Astrocyte of the spinal cord (primary cell): ENCODE measurements at regions not wholly inside any gene's neighbourhood (a gene's known extent, or its start where the extent isn't known, plus 50 kb on each side); places are given as distances from the start of the nearest gene placed in this dataset.

Experiments used
- DNase-seq: peaks from one replicate; pipeline ENCODE4 v3.0.0; 2011; ENCODE audit warnings: low read depth, low spot score
- H3K4me3 ChIP-seq: 2 replicates; pipeline ENCODE4 v1.5.1; 2011; ENCODE audit warnings: low read depth, mild to moderate bottlenecking, low read length, moderate library complexity
- in situ Hi-C: cut with HindIII; loops from 2 replicates; pipeline ENCODE4 v1.10.0; 2017; ENCODE audit warnings: low sequenced_read_pairs
- TF ChIP-seq, protein P1 (sequence below): IDR thresholded peaks from 2 replicates; pipeline ENCODE4 v1.5.1; 2012; ENCODE audit warnings: low read depth, mild to moderate bottlenecking, low read length, inconsistent platforms

DNA sequence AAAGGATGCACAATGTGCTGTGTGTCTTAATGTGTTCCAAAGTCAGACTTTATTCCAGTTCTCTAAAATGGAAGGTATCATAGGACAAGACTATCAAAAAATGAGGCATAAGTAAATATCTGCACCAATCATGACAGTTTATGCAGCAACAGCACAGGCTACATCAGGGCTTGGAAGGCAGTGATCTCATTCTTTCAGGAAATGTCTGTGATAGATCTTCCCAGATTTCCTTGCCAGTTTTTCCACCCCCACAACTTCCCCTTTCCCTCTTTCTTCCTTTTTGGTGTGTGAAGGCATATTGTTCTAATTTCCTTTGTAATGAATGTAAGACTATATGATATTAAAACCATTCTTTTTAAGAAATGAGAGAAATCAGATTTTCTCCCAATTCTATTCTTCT is 326.7 kb downstream of the ATP23 start:
- DNase-seq, result no peak
- TF ChIP-seq, protein P1, sequence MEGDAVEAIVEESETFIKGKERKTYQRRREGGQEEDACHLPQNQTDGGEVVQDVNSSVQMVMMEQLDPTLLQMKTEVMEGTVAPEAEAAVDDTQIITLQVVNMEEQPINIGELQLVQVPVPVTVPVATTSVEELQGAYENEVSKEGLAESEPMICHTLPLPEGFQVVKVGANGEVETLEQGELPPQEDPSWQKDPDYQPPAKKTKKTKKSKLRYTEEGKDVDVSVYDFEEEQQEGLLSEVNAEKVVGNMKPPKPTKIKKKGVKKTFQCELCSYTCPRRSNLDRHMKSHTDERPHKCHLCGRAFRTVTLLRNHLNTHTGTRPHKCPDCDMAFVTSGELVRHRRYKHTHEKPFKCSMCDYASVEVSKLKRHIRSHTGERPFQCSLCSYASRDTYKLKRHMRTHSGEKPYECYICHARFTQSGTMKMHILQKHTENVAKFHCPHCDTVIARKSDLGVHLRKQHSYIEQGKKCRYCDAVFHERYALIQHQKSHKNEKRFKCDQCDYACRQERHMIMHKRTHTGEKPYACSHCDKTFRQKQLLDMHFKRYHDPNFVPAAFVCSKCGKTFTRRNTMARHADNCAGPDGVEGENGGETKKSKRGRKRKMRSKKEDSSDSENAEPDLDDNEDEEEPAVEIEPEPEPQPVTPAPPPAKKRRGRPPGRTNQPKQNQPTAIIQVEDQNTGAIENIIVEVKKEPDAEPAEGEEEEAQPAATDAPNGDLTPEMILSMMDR, result no peak
- H3K4me3 ChIP-seq, result no peak overlapping the region
- in situ Hi-C loops, result no loop called here

DNA sequence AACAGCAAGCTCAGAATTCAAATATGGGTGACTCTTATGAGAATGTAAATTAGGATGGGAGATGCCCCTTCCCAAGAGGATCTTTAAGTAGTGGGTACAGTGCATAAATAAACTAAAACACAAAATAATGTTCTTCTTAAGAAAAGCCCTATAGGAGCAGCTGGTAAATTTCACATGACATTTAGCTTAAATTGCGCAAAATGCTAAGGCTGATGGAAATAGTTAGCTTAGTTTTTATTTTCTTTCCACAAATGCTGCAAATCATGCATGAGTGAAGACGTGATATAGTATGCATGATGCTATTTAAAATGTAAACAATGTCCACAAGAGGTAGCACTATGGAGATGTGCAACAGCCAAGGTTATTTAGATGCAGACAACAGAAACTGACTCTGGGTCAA is 328.1 kb downstream of the ATP23 start:
- no peak for DNase-seq
- in situ Hi-C loops, result no loop called here
- H3K4me3 ChIP-seq, result no peak overlapping the region
- TF ChIP-seq, protein P1, result no peak

DNA sequence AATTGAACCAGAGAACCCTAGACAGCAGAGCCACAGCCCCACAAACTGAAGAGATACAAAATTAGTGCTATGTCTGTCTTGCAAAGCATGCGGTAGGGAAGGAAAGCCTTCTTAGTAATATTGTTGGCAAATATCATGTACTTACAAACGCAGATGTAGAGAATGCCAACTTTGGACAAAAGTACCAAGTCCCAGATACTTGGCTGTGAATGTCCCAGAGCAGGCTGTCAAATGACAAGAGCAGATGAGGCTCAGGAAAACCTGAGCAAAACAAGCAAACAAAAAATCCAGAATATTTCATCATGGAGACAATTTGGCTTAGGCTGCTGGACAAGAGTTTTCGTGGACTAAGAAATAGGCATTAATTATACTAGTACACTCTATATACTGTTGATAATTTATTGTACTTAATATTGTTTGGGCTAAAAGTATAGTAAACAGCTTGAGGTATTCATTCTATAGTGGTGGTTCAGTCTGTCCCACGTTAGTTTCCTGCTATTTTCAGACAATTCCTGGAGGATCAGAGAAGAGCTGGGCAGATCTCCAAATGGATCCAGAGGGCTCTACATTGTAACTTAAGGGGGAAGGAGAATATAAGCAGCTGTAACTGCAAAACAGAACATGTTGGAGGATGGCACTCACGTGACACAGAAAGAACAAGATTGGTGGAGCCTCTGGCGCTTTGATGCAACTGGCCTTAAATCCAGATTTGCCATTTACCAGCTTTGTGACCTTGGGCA is 329.8 kb downstream of the ATP23 start:
- DNase-seq, result no peak
- TF ChIP-seq, protein P1, result no peak
- in situ Hi-C loops, result no loop called here
- H3K4me3 ChIP-seq, result no peak overlapping the region

DNA sequence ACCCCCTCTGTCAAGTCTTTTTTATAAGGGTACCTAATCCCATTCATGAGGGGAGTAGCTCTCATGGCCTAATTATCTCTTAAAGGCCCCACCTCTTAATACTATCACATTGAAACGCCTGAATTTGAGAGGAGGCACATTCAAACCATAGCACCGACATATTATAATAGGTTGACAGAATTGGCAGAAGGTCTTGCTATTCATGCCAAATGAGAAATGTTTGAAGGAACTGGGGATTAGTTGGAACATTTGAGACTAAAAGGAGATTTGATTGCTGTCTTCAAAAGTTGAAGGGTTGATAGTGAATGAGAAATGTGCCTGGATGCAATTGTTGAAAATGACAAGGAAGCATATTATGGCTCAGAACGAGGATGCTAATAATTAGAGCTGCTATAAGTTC is 331.1 kb downstream of the ATP23 start:
- H3K4me3 ChIP-seq, result no peak overlapping the region
- DNase-seq, result no peak
- TF ChIP-seq, protein P1, result no peak
- in situ Hi-C loops, result no loop called here

DNA sequence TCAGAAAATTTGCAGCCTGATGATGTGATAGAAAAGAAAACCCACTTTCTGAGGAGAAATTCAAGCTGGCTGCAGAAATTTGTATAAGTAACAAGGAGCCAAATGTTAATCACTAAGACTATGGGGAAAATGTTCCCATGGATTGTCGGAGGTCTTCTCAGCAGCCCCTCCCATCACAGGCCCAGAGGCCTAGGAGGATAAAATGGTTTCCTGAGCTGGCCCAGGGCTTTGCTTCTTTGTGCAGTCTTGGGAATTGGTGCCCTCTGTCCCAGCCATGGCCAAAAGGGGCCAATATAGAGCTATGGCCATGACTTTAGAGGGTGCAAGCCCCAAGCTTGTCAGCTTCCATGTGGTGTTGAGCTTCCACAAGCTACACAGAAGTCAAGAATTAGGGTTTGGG is 335.9 kb downstream of the ATP23 start:
- in situ Hi-C loops, result no loop called here
- TF ChIP-seq, protein P1, result no peak
- no peak for DNase-seq
- no peak overlapping the region for H3K4me3 ChIP-seq

DNA sequence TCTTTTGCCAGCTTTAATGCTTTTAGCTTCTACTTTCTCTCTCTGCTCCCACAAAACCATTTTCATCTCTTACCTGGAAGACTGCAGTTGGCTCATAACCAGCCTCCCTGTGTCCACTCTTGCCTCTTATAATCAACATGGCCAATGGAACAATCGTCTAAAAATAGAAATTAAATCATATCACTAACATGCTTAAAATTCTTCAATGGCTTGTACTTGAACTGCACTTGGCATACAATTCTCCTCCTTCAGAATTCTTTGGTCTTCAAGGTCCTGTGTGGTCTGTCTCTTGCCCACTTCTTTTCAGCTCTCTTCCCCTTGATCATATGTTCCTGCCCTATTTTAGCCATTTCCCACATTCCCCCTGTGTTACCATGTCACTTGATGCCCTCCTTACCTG is 342.2 kb downstream of the ATP23 start:
- TF ChIP-seq, protein P1, result no peak
- DNase-seq, result no peak
- in situ Hi-C loops, result no loop called here
- no peak overlapping the region for H3K4me3 ChIP-seq
